A549 (cell line): ENCODE measurements at regions not wholly inside any gene's neighbourhood (a gene's known extent, or its start where the extent isn't known, plus 50 kb on each side); places are given as distances from the start of the nearest gene placed in this dataset.
"Not testable (repeated sequence)": the region's sequence is repeated elsewhere in the genome, so short reads cannot be mapped to it uniquely, and the experiment has no call there.

Experiments used
- ATAC-seq, 2 experiments: fragments of 200-7000 bp in 1 of 2; fragments of >200 bp in 1 of 2; cut with Nextera tagmentation in 1 of 2; cut with Tn5 transposase in 1 of 2; 3 replicates each; pipeline versions ENCODE4 v1.8.0 to v1.9.1; 2018 to 2020; ENCODE audit warnings: mild to moderate bottlenecking in 1 of 2, moderate library complexity in 1 of 2
- CTCF ChIA-PET: fragments of 300-600 bp; sonication (Branson Sonifier 250); formaldehyde crosslinking; extraction: SDS; loops from one replicate; lab custom pipeline; 2021; ENCODE audit warnings: antibody characterized with exemption, inconsistent platforms; lab: Yijun Ruan, JAX
- POLR2A ChIA-PET: fragments of 350-600 bp; formaldehyde crosslinking; extraction: SDS; loops from one replicate; lab custom pipeline; 2021; ENCODE audit warnings: antibody characterized with exemption, inconsistent platforms; lab: Yijun Ruan, JAX
- DNase-seq, 2 experiments: peaks; one replicate each; pipeline versions ENCODE4 v3.0.0 to v3.0.0-alpha.2; 2011 to 2016; ENCODE audit warnings: low read depth in 1 of 2, low spot score in 1 of 2
- FAIRE-seq: peaks from 2 replicates; lab custom pipeline; 2011; peaks lifted over from hg19 to GRCh38; lab: Jason Lieb, UNC
- H3K27ac ChIP-seq, 2 experiments: fragments of >200 bp; sonication (Bioruptor Twin); formaldehyde crosslinking; 3 replicates each; pipeline ENCODE4 v1.5.1; 2016 to 2017
- H3K4me1 ChIP-seq: fragments of >200 bp; sonication (Bioruptor Twin); formaldehyde crosslinking; 3 replicates; pipeline ENCODE4 v1.6.1; 2016
- H3K4me2 ChIP-seq: fragments of >200 bp; sonication (Bioruptor Twin); formaldehyde crosslinking; 3 replicates; pipeline ENCODE4 v1.6.1; 2016
- H3K4me3 ChIP-seq: fragments of >200 bp; sonication (Bioruptor Twin); formaldehyde crosslinking; 3 replicates; pipeline ENCODE4 v1.5.1; 2016
- H3K9me3 ChIP-seq: fragments of >200 bp; sonication (Bioruptor Twin); formaldehyde crosslinking; 3 replicates; pipeline ENCODE4 v1.6.1; 2016
- BHLHE40 ChIP-seq: IDR thresholded peaks from 2 replicates; pipeline ENCODE4 v1.6.1; 2012; ENCODE audit warnings: low read depth, low read length, inconsistent platforms
- CBX2 ChIP-seq: fragments of 200-600 bp; sonication (generic); IDR thresholded peaks from 2 replicates; pipeline ENCODE4 v1.6.1; 2016; ENCODE audit warnings: low read depth, mild to moderate bottlenecking, borderline replicate concordance
- CBX8 ChIP-seq: fragments of 200-600 bp; sonication (generic); IDR thresholded peaks from 2 replicates; pipeline ENCODE4 v1.6.1; 2016
- CTCF ChIP-seq: fragments of >200 bp; sonication (Bioruptor Twin); formaldehyde crosslinking; IDR thresholded peaks from 3 replicates; pipeline ENCODE4 v1.5.1; 2016
- FOSB ChIP-seq: fragments of 250-450 bp; sonication (Bioruptor Pico); IDR thresholded peaks from 2 replicates; pipeline ENCODE4 v1.5.0; 2020; ENCODE audit warnings: mild to moderate bottlenecking, moderate library complexity
- GATA3 ChIP-seq: IDR thresholded peaks from 2 replicates; pipeline ENCODE4 v1.6.1; 2012; ENCODE audit warnings: borderline replicate concordance
- JUN ChIP-seq, 2 experiments: fragments of >200 bp; sonication (Bioruptor Twin); formaldehyde crosslinking; IDR thresholded peaks; 2 replicates in 1 of 2; 3 replicates in 1 of 2; pipeline ENCODE4 v1.6.1; 2016 to 2017
- JUNB ChIP-seq: fragments of >200 bp; sonication (Bioruptor Twin); formaldehyde crosslinking; IDR thresholded peaks from 2 replicates; pipeline ENCODE4 v1.6.1; 2016
- KDM1A ChIP-seq: fragments of 200-600 bp; sonication (generic); IDR thresholded peaks from 2 replicates; pipeline ENCODE4 v1.6.1; 2016; ENCODE audit warnings: low read depth, mild to moderate bottlenecking
- MYC ChIP-seq: IDR thresholded peaks from 2 replicates; pipeline ENCODE4 v1.6.1; 2012; ENCODE audit warnings: mild to moderate bottlenecking, inconsistent platforms, low read length, improper control_type of control experiment, borderline replicate concordance
- NR3C1 ChIP-seq: fragments of >200 bp; sonication (Bioruptor Twin); formaldehyde crosslinking; IDR thresholded peaks from 3 replicates; pipeline ENCODE4 v1.6.1; 2017
- RFX5 ChIP-seq: fragments of 450-650 bp; IDR thresholded peaks from 2 replicates; pipeline ENCODE4 v1.7.1; 2014; ENCODE audit warnings: antibody characterized with exemption, mild to moderate bottlenecking, moderate library complexity
- ZFP36 ChIP-seq: fragments of 450-650 bp; IDR thresholded peaks from 2 replicates; pipeline ENCODE4 v1.6.1; 2014; ENCODE audit warnings: borderline replicate concordance; ENCODE audit not compliant: partially characterized antibody
- ZNF302 ChIP-seq: fragments of 250-450 bp; sonication (Bioruptor Pico); IDR thresholded peaks from 2 replicates; pipeline ENCODE4 v1.9.0; 2021; ENCODE audit warnings: inconsistent platforms, mild to moderate bottlenecking, moderate library complexity
- ZSCAN20 ChIP-seq: fragments of 250-450 bp; sonication (Bioruptor Pico); IDR thresholded peaks from 2 replicates; pipeline ENCODE4 v1.8.0; 2022; ENCODE audit warnings: mild to moderate bottlenecking, moderate library complexity
- WGBS: methylation state at CpG from one replicate; pipeline ENCODE4 v1.1.6; 2017; ENCODE audit errors: missing lambda C conversion rate; 5-methylcytosine and 5-hydroxymethylcytosine counted together

GRCh38 chr20:30486103-30486478 lies 771.4 kb upstream of the DEFB115 start:
- WGBS: 81% methylated on average over 14 of the region's 14 CpGs
- H3K4me1 ChIP-seq: no peaks in the 10 kb centered on the region
- CTCF ChIA-PET: no interaction called here
- peaks cover 4% of the 10 kb centered on the region; the same call in 1 of the 3 replicates for H3K9me3 ChIP-seq
- TF ChIP-seq RFX5: no peak
- TF ChIP-seq JUNB: no peak
- TF ChIP-seq NR3C1: no peak
- TF ChIP-seq CBX8: no peak
- TF ChIP-seq MYC: no peak
- TF ChIP-seq KDM1A: no peak
- TF ChIP-seq ZSCAN20 (CRISPR knock-in tag): no peak
- no peak for TF ChIP-seq ZNF302 (CRISPR knock-in tag)
- TF ChIP-seq CTCF: no peak
- no peak for TF ChIP-seq CBX2
- TF ChIP-seq ZFP36: no peak
- no peak for TF ChIP-seq BHLHE40
- TF ChIP-seq FOSB (CRISPR knock-in tag): no peak
- no peak for TF ChIP-seq GATA3
- H3K27ac ChIP-seq: no peak overlapping the region
- FAIRE-seq (no peak), ATAC-seq (no peak), DNase-seq (no peak)
- POLR2A ChIA-PET: no interaction called here
- no peak overlapping the region for H3K4me2 ChIP-seq
- H3K4me3 ChIP-seq: no peak overlapping the region

- H3K9me3 ChIP-seq, ATAC-seq, H3K4me3 ChIP-seq, H3K4me2 ChIP-seq, H3K4me1 ChIP-seq, FAIRE-seq, POLR2A ChIA-PET, H3K27ac ChIP-seq, CTCF ChIA-PET, DNase-seq: not testable (repeated sequence)
- WGBS: 59% methylated on average over 15 of the region's 18 CpGs
These were observed 770.0 kb upstream of the DEFB115 start for GRCh38 chr20:30487461-30487860.

GRCh38 chr20:30487947-30488926 lies 769.2 kb upstream of the DEFB115 start:
- CTCF ChIA-PET: no interaction called here
- POLR2A ChIA-PET: no interaction called here
- ATAC-seq (no peak), DNase-seq (no peak)
- WGBS: 88% methylated on average over 60 of the region's 97 CpGs
- TF ChIP-seq CTCF (no peak), NR3C1 (no peak), JUN (IDR thresholded peaks at IDR 0.05) (no peak)
- TF ChIP-seq, all 56 proteins: peak for 0
- FAIRE-seq: no peak
- Histone ChIP-seq H3K4me1 (no peaks in the 10 kb centered on the region), H3K9me3 (peaks cover 4% of the 10 kb centered on the region; the same call in 1 of the 3 replicates), H3K4me2 (no peak overlapping the region), H3K4me3 (no peak overlapping the region), H3K27ac (no peak overlapping the region)
